ENCODE measurements at regions not wholly inside any gene's neighbourhood (a gene's known extent, or its start where the extent isn't known, plus 50 kb on each side); places are given as distances from the start of the nearest gene placed in this dataset.

- ChIA-PET CTCF (no interaction called here), POLR2A (no interaction called here), RAD21 (ENCODE audit: unreplicated experiment) (no interaction called here), SMC1A (ENCODE audit: uncharacterized antibody, unreplicated experiment) (no interaction called here)
- no peak overlapping the region for H3K9ac ChIP-seq (ENCODE audit: control insufficient read depth, insufficient read depth, low read length)
- intact Hi-C loops (cut with micrococcal nuclease; ENCODE audit: unreplicated experiment) (no loop called here), in situ Hi-C loops (cut with MboI) (loop anchor here (10.0 kb wide), 1 partner anchor 725 kb away; no protein-coding TSS in a partner anchor)
- BruUV-seq (replicated peaks): no TSS peak
- no peak for FAIRE-seq
- DNase-seq (ENCODE audit: low read depth, low spot score): no peak
- peaks cover 0 to 5% of the 10 kb centered on the region in 2 experiments; a peak in 2 of 4 replicates for H3K27me3 ChIP-seq (replicated peaks in 1 of 2; ENCODE audit: control insufficient read depth in 2 of 2, insufficient read depth in 2 of 2, low read length in 1 of 2)
- no peak overlapping the region for H3K4me2 ChIP-seq (ENCODE audit: control insufficient read depth, insufficient read depth)
- H4K20me1 ChIP-seq (ENCODE audit: control insufficient read depth, insufficient read depth): no peaks in the 10 kb centered on the region
- 33% methylated on average over 23 of the region's 23 CpGs for WGBS (ENCODE audit: insufficient coverage, insufficient replicate concordance, low lambda C conversion rate, missing lambda C conversion rate)
- H2AFZ ChIP-seq (ENCODE audit: control insufficient read depth, low read depth, low read length): no peak overlapping the region
- H3K79me2 ChIP-seq (ENCODE audit: control insufficient read depth, insufficient read depth, low read length): no peaks in the 10 kb centered on the region
- no peak overlapping the region for H3K27ac ChIP-seq (ENCODE audit: control insufficient read depth, insufficient read depth)
- no peaks in the 10 kb centered on the region for H3K4me1 ChIP-seq (ENCODE audit: control insufficient read depth, insufficient read depth, low read length)
- TF ChIP-seq NFXL1 (IDR thresholded peaks at IDR 0.05; ENCODE audit: borderline replicate concordance): no peak
- TF ChIP-seq YBX1 (IDR thresholded peaks at IDR 0.05): no peak
- no peak for TF ChIP-seq BHLHE40 (IDR thresholded peaks at IDR 0.05; ENCODE audit: borderline replicate concordance in 1 of 2, low read depth in 2 of 2, low read length in 1 of 2)
- TF ChIP-seq MEF2A (IDR thresholded peaks at IDR 0.05; ENCODE audit: insufficient read depth, low read depth, low read length): no peak
- TF ChIP-seq CBFB (IDR thresholded peaks at IDR 0.05; ENCODE audit: low read depth): no peak
- TF ChIP-seq NR2C2 (IDR thresholded peaks at IDR 0.05; ENCODE audit: borderline replicate concordance, control insufficient read depth, insufficient read length, low read depth): no peak
- TF ChIP-seq, protein P1, sequence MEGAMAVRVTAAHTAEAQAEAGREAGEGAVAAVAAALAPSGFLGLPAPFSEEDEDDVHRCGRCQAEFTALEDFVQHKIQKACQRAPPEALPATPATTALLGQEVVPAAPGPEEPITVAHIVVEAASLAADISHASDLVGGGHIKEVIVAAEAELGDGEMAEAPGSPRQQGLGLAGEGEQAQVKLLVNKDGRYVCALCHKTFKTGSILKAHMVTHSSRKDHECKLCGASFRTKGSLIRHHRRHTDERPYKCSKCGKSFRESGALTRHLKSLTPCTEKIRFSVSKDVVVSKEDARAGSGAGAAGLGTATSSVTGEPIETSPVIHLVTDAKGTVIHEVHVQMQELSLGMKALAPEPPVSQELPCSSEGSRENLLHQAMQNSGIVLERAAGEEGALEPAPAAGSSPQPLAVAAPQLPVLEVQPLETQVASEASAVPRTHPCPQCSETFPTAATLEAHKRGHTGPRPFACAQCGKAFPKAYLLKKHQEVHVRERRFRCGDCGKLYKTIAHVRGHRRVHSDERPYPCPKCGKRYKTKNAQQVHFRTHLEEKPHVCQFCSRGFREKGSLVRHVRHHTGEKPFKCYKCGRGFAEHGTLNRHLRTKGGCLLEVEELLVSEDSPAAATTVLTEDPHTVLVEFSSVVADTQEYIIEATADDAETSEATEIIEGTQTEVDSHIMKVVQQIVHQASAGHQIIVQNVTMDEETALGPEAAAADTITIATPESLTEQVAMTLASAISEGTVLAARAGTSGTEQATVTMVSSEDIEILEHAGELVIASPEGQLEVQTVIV (IDR thresholded peaks at IDR 0.05; ENCODE audit: borderline replicate concordance, partially characterized antibody): no peak
- no peak for TF ChIP-seq USF2 (IDR thresholded peaks at IDR 0.05; ENCODE audit: borderline replicate concordance, low read depth, low read length)
- no peak for TF ChIP-seq IKZF2 (IDR thresholded peaks at IDR 0.05)
- TF ChIP-seq, protein P2, sequence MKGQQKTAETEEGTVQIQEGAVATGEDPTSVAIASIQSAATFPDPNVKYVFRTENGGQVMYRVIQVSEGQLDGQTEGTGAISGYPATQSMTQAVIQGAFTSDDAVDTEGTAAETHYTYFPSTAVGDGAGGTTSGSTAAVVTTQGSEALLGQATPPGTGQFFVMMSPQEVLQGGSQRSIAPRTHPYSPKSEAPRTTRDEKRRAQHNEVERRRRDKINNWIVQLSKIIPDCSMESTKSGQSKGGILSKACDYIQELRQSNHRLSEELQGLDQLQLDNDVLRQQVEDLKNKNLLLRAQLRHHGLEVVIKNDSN (IDR thresholded peaks at IDR 0.05; ENCODE audit: borderline replicate concordance, extremely low read length, insufficient read depth, low read depth, low read length): no peak
- TF ChIP-seq EGR1 (IDR thresholded peaks at IDR 0.05; ENCODE audit: borderline replicate concordance in 1 of 2, low read depth in 2 of 2, low read length in 2 of 2): no peak
- TF ChIP-seq ZNF384 (IDR thresholded peaks at IDR 0.05; ENCODE audit: borderline replicate concordance, low read depth, low read length): no peak
- TF ChIP-seq MTA2 (IDR thresholded peaks at IDR 0.05; ENCODE audit: low read depth): no peak
- TF ChIP-seq MTA3 (IDR thresholded peaks at IDR 0.05; ENCODE audit: borderline replicate concordance, low read length): no peak
- no peak for TF ChIP-seq EED (IDR thresholded peaks at IDR 0.05; ENCODE audit: low read depth)
- TF ChIP-seq CEBPB (IDR thresholded peaks at IDR 0.05; ENCODE audit: borderline replicate concordance in 1 of 2, low read depth in 2 of 2, low read length in 2 of 2): no peak
- no peaks in the 10 kb centered on the region for H3K9me3 ChIP-seq (replicated peaks; ENCODE audit: control insufficient read depth, insufficient read depth, low read length)
- ATAC-seq: no peak
- H3K36me3 ChIP-seq (ENCODE audit: control insufficient read depth in 2 of 2, insufficient read depth in 2 of 2, low read length in 1 of 2): no peaks in the 10 kb centered on the region
- no peak overlapping the region for H3K4me3 ChIP-seq
These were observed 135.6 kb upstream of the LPCAT1 start for GRCh38 chr5:1659100-1659981.

Measured in GM12878 (cell line).